Mucosa of descending colon (tissue), 3 donors: ENCODE measurements at regions not wholly inside any gene's neighbourhood (a gene's known extent, or its start where the extent isn't known, plus 50 kb on each side); places are given as distances from the start of the nearest gene placed in this dataset.

Experiments
- ATAC-seq: fragments of 200-7000 bp; cut with Tn5 transposase; one replicate; pipeline ENCODE4 v1.9.1; 2020; ENCODE audit warnings: mild to moderate bottlenecking, moderate library complexity
- DNase-seq, 3 donors: peaks; one replicate each; pipeline ENCODE4 v3.0.0-alpha.2; 2020
- H3K36me3 ChIP-seq: fragments of 200-600 bp; one replicate; pipeline ENCODE4 v1.8.0; 2021; ENCODE audit warnings: low read depth, mild to moderate bottlenecking
- H3K4me1 ChIP-seq: fragments of 200-600 bp; one replicate; pipeline ENCODE4 v1.8.0; 2021; ENCODE audit warnings: low read depth, mild to moderate bottlenecking
- H3K4me3 ChIP-seq: fragments of 200-600 bp; one replicate; pipeline ENCODE4 v1.8.0; 2021; ENCODE audit warnings: mild to moderate bottlenecking
- H3K9me3 ChIP-seq: fragments of 200-600 bp; one replicate; pipeline ENCODE4 v1.8.0; 2021; ENCODE audit warnings: mild to moderate bottlenecking
- CTCF ChIP-seq: fragments of 200-600 bp; IDR thresholded peaks from one replicate; pipeline ENCODE4 v1.8.0; 2022; ENCODE audit warnings: antibody characterized with exemption, mild to moderate bottlenecking
- intact Hi-C, 2 donors: fragments of 100-400 bp; cut with DNase I in 1 of 2; cut with micrococcal nuclease in 1 of 2; formaldehyde crosslinking; loops; one replicate each; pipeline versions ENCODE4 v1.11.0 to v1.11.1; 2022; cut with DNase I, micrococcal nuclease
- donor health status: DM: no; HTN: no; CAD: no; lungs with moderate emphysema.
- donor health status: DM: no; HTN: no; CAD: no.
- donor health status: DM: no; HTN: yes; CAD: no.

- H3K4me1 ChIP-seq, result no peaks in the 10 kb centered on the region
- H3K4me3 ChIP-seq, result no peak overlapping the region
- no peak for ATAC-seq
- DNase-seq, result no peak
- no peaks in the 10 kb centered on the region for H3K36me3 ChIP-seq
- TF ChIP-seq CTCF, result no peak
- intact Hi-C loops, result no loop called here
- no peaks in the 10 kb centered on the region for H3K9me3 ChIP-seq
Observed at GRCh38 chr10:128301051-128301450, 174.8 kb upstream of the MKI67 start.

- intact Hi-C loops, result no loop called here
- TF ChIP-seq CTCF, result no peak
- ATAC-seq (no peak), DNase-seq (no peak)
- H3K36me3 ChIP-seq, result no peaks in the 10 kb centered on the region
- no peak overlapping the region for H3K4me3 ChIP-seq
- no peaks in the 10 kb centered on the region for H3K4me1 ChIP-seq
- H3K9me3 ChIP-seq, result no peaks in the 10 kb centered on the region
Observed at GRCh38 chr10:128302808-128303207, 176.6 kb upstream of the MKI67 start.

- intact Hi-C loops, result no loop called here
- TF ChIP-seq CTCF, result no peak
- H3K4me3 ChIP-seq, result no peak overlapping the region
- no peak for ATAC-seq
- no peaks in the 10 kb centered on the region for H3K9me3 ChIP-seq
- DNase-seq, result no peak
- no peaks in the 10 kb centered on the region for H3K4me1 ChIP-seq
- no peaks in the 10 kb centered on the region for H3K36me3 ChIP-seq
Observed at GRCh38 chr10:128304271-128304670, 178.0 kb upstream of the MKI67 start.

GRCh38 chr10:128305601-128306345 is 179.6 kb upstream of the MKI67 start:
- H3K4me1 ChIP-seq, result no peaks in the 10 kb centered on the region
- no peaks in the 10 kb centered on the region for H3K36me3 ChIP-seq
- no peak overlapping the region for H3K4me3 ChIP-seq
- no peaks in the 10 kb centered on the region for H3K9me3 ChIP-seq
- no peak for TF ChIP-seq CTCF
- intact Hi-C loops, result no loop called here
- ATAC-seq (no peak), DNase-seq (no peak)

GRCh38 chr10:128306535-128306934 is 180.3 kb upstream of the MKI67 start:
- Histone ChIP-seq H3K4me3 (no peak overlapping the region), H3K4me1 (no peaks in the 10 kb centered on the region), H3K9me3 (no peaks in the 10 kb centered on the region), H3K36me3 (no peaks in the 10 kb centered on the region)
- DNase-seq (no peak), ATAC-seq (no peak)
- intact Hi-C loops, result no loop called here
- no peak for TF ChIP-seq CTCF

- no peaks in the 10 kb centered on the region for H3K4me1 ChIP-seq
- no peak overlapping the region for H3K4me3 ChIP-seq
- no peaks in the 10 kb centered on the region for H3K36me3 ChIP-seq
- intact Hi-C loops, result no loop called here
- ATAC-seq, result no peak
- DNase-seq, result no peak
- no peak for TF ChIP-seq CTCF
- no peaks in the 10 kb centered on the region for H3K9me3 ChIP-seq
Observed at GRCh38 chr10:128306966-128307365, 180.7 kb upstream of the MKI67 start.
